ENCODE measurements at regions not wholly inside any gene's neighbourhood (a gene's known extent, or its start where the extent isn't known, plus 50 kb on each side); places are given as distances from the start of the nearest gene placed in this dataset.
"Not testable (repeated sequence)": the region's sequence is repeated elsewhere in the genome, so short reads cannot be mapped to it uniquely, and the experiment has no call there.

- Histone ChIP-seq H3K9me3 (ENCODE audit: control insufficient read depth in 2 of 2, insufficient read depth in 1 of 2, low read depth in 1 of 2, low read length in 1 of 2) (peaks cover 0 to 6% of the 10 kb centered on the region in 2 donors), H3K27me3 (ENCODE audit: control insufficient read depth in 3 of 3, insufficient read depth in 3 of 3, low read length in 3 of 3) (no peaks in the 10 kb centered on the region), H3K4me3 (ENCODE audit: low read depth in 1 of 3, low read length in 3 of 3) (no peak overlapping the region), H3K4me1 (ENCODE audit: control insufficient read depth in 3 of 3, insufficient read depth in 2 of 3, low read depth in 1 of 3, low read length in 2 of 3) (no peaks in the 10 kb centered on the region), H3K36me3 (ENCODE audit: control insufficient read depth in 3 of 3, insufficient read depth in 2 of 3, low read depth in 1 of 3, low read length in 3 of 3) (no peaks in the 10 kb centered on the region), H3K27ac (ENCODE audit: low read depth in 1 of 3, low read length in 2 of 3) (no peak overlapping the region)
- no peak for DNase-seq
- FAIRE-seq, result no peak
- WGBS, 3 donors, result 71 to 85% (median 75%) methylated on average over 4 of the region's 4 CpGs
Observed at GRCh38 chr7:67346126-67346525, 349.5 kb downstream of the TYW1 start.

- Histone ChIP-seq H3K4me1 (ENCODE audit: control insufficient read depth in 3 of 3, insufficient read depth in 2 of 3, low read depth in 1 of 3, low read length in 2 of 3) (no peaks in the 10 kb centered on the region), H3K9me3 (ENCODE audit: control insufficient read depth in 2 of 2, insufficient read depth in 1 of 2, low read depth in 1 of 2, low read length in 1 of 2) (peaks cover 0 to 6% of the 10 kb centered on the region in 2 donors), H3K27me3 (ENCODE audit: control insufficient read depth in 3 of 3, insufficient read depth in 3 of 3, low read length in 3 of 3) (no peaks in the 10 kb centered on the region), H3K36me3 (ENCODE audit: control insufficient read depth in 3 of 3, insufficient read depth in 2 of 3, low read depth in 1 of 3, low read length in 3 of 3) (no peaks in the 10 kb centered on the region), H3K27ac (ENCODE audit: low read depth in 1 of 3, low read length in 2 of 3) (no peak overlapping the region), H3K4me3 (ENCODE audit: low read depth in 1 of 3, low read length in 3 of 3) (no peak overlapping the region)
- FAIRE-seq (no peak), DNase-seq (no peak)
- WGBS, 3 donors, result 73 to 95% (median 88%) methylated on average over 4 of the region's 4 CpGs
Observed at GRCh38 chr7:67346876-67347275, 350.2 kb downstream of the TYW1 start.

DNA sequence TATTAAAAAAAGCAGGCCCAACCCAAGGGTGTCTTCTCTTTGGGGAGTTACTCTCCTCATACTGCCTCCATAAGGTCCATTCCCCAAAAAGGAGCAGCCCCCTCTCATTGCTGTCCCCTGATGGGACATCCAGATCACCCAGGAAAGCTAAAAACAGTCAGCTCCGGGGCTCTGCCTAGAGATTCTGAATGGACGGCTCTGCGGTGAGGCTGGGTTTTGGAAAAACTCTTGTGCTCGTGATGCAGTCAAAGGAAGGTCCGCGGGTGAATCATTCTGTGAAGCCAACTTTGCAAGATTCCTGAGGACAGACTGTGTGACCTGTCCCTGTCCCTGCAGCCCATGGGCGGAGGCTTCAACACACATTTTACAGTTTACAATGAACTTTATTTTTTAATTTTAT, 351.5 kb downstream of the TYW1 start:
- peaks cover 0 to 6% of the 10 kb centered on the region in 2 donors for H3K9me3 ChIP-seq (ENCODE audit: control insufficient read depth in 2 of 2, insufficient read depth in 1 of 2, low read depth in 1 of 2, low read length in 1 of 2)
- no peak for FAIRE-seq
- H3K27ac ChIP-seq (ENCODE audit: low read depth in 1 of 3, low read length in 2 of 3), result no peak overlapping the region
- no peak overlapping the region for H3K4me3 ChIP-seq (ENCODE audit: low read depth in 1 of 3, low read length in 3 of 3)
- 91 to 96% (median 93%) methylated on average over 7 of the region's 7 CpGs for WGBS, 3 donors
- no peaks in the 10 kb centered on the region for H3K36me3 ChIP-seq (ENCODE audit: control insufficient read depth in 3 of 3, insufficient read depth in 2 of 3, low read depth in 1 of 3, low read length in 3 of 3)
- no peak for DNase-seq
- H3K27me3 ChIP-seq (ENCODE audit: control insufficient read depth in 3 of 3, insufficient read depth in 3 of 3, low read length in 3 of 3), result no peaks in the 10 kb centered on the region
- H3K4me1 ChIP-seq (ENCODE audit: control insufficient read depth in 3 of 3, insufficient read depth in 2 of 3, low read depth in 1 of 3, low read length in 2 of 3), result no peaks in the 10 kb centered on the region

DNA sequence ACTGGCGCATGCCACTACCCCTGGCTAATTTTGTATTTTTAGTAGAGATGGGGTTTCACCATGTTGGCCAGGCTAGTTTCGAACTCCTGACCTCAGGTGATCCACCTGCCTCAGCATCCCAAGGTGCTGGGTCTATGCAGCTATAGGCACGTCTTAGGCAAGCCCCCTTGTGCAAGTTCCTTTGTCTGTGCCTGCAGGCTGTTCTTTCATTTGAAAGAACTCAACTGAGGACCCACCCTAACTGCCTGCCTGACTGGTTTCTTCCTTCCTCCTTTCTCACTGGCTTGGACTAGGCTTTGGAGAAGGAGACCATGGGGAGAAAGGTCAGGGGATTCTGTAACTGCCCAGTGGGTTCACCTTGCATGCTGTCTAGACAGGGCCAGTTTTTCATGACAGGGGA, 361.0 kb downstream of the TYW1 start:
- WGBS, 3 donors, result 85 to 95% (median 95%) methylated on average over 3 of the region's 3 CpGs
- H3K27me3 ChIP-seq (ENCODE audit: control insufficient read depth in 3 of 3, insufficient read depth in 3 of 3, low read length in 3 of 3); H3K27ac ChIP-seq (ENCODE audit: low read depth in 1 of 3, low read length in 2 of 3); H3K4me1 ChIP-seq (ENCODE audit: control insufficient read depth in 3 of 3, insufficient read depth in 2 of 3, low read depth in 1 of 3, low read length in 2 of 3); DNase-seq; FAIRE-seq; H3K4me3 ChIP-seq (ENCODE audit: low read depth in 1 of 3, low read length in 3 of 3); H3K36me3 ChIP-seq (ENCODE audit: control insufficient read depth in 3 of 3, insufficient read depth in 2 of 3, low read depth in 1 of 3, low read length in 3 of 3): not testable (repeated sequence)
- H3K9me3 ChIP-seq (ENCODE audit: control insufficient read depth in 2 of 2, insufficient read depth in 1 of 2, low read depth in 1 of 2, low read length in 1 of 2), result peaks cover 0 to 16% of the 10 kb centered on the region in 2 donors

- not testable (repeated sequence) for H3K27me3 ChIP-seq (ENCODE audit: control insufficient read depth in 3 of 3, insufficient read depth in 3 of 3, low read length in 3 of 3); H3K4me3 ChIP-seq (ENCODE audit: low read depth in 1 of 3, low read length in 3 of 3); H3K36me3 ChIP-seq (ENCODE audit: control insufficient read depth in 3 of 3, insufficient read depth in 2 of 3, low read depth in 1 of 3, low read length in 3 of 3); H3K4me1 ChIP-seq (ENCODE audit: control insufficient read depth in 3 of 3, insufficient read depth in 2 of 3, low read depth in 1 of 3, low read length in 2 of 3); FAIRE-seq; DNase-seq; H3K27ac ChIP-seq (ENCODE audit: low read depth in 1 of 3, low read length in 2 of 3)
- peaks cover 0 to 16% of the 10 kb centered on the region in 2 donors for H3K9me3 ChIP-seq (ENCODE audit: control insufficient read depth in 2 of 2, insufficient read depth in 1 of 2, low read depth in 1 of 2, low read length in 1 of 2)
- WGBS, 3 donors, result 79 to 87% (median 86%) methylated on average over 8 of the region's 8 CpGs
Observed at GRCh38 chr7:67358316-67358715, 361.7 kb downstream of the TYW1 start.

- not testable (repeated sequence) for H3K27ac ChIP-seq (ENCODE audit: low read depth in 1 of 3, low read length in 2 of 3); DNase-seq; H3K36me3 ChIP-seq (ENCODE audit: control insufficient read depth in 3 of 3, insufficient read depth in 2 of 3, low read depth in 1 of 3, low read length in 3 of 3); H3K4me1 ChIP-seq (ENCODE audit: control insufficient read depth in 3 of 3, insufficient read depth in 2 of 3, low read depth in 1 of 3, low read length in 2 of 3); H3K4me3 ChIP-seq (ENCODE audit: low read depth in 1 of 3, low read length in 3 of 3); H3K27me3 ChIP-seq (ENCODE audit: control insufficient read depth in 3 of 3, insufficient read depth in 3 of 3, low read length in 3 of 3); FAIRE-seq
- 72 to 93% (median 86%) methylated on average over 3 of the region's 3 CpGs for WGBS, 3 donors
- H3K9me3 ChIP-seq (ENCODE audit: control insufficient read depth in 2 of 2, insufficient read depth in 1 of 2, low read depth in 1 of 2, low read length in 1 of 2), result peaks cover 0 to 16% of the 10 kb centered on the region in 2 donors
Observed at GRCh38 chr7:67358738-67359137, 362.1 kb downstream of the TYW1 start.

DNA sequence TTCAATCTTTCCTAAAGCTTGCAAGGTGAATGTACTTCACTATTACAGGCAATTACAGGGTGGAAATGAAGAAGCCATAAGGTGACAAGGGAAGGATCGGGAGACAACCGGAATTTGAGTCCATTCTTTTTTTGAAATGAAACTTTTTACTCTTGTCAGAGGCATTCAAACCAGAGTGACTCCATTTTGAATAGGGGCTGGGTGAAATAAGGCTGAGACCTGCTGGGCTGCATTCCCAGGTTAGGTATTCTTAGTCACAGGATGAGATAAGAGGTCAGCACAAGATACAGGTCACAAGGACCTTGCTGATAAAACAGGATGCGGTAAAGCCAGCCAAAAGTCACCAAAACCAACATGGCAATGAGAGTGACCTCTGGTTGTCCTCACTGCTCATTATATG, 363.3 kb downstream of the TYW1 start:
- DNase-seq (no peak), FAIRE-seq (no peak)
- no peaks in the 10 kb centered on the region for H3K36me3 ChIP-seq (ENCODE audit: control insufficient read depth in 3 of 3, insufficient read depth in 2 of 3, low read depth in 1 of 3, low read length in 3 of 3)
- H3K4me1 ChIP-seq (ENCODE audit: control insufficient read depth in 3 of 3, insufficient read depth in 2 of 3, low read depth in 1 of 3, low read length in 2 of 3), result no peaks in the 10 kb centered on the region
- H3K27me3 ChIP-seq (ENCODE audit: control insufficient read depth in 3 of 3, insufficient read depth in 3 of 3, low read length in 3 of 3), result no peaks in the 10 kb centered on the region
- no peak overlapping the region for H3K4me3 ChIP-seq (ENCODE audit: low read depth in 1 of 3, low read length in 3 of 3)
- WGBS, 3 donors, result 44 to 82% (median 61%) methylated on average over 3 of the region's 3 CpGs
- H3K9me3 ChIP-seq (ENCODE audit: control insufficient read depth in 2 of 2, insufficient read depth in 1 of 2, low read depth in 1 of 2, low read length in 1 of 2), result peaks cover 0 to 16% of the 10 kb centered on the region in 2 donors
- H3K27ac ChIP-seq (ENCODE audit: low read depth in 1 of 3, low read length in 2 of 3), result no peak overlapping the region

GRCh38 chr7:67361150-67361549, 364.5 kb downstream of the TYW1 start:
- 82 to 85% (median 84%) methylated on average over 4 of the region's 4 CpGs for WGBS, 3 donors
- no peak for FAIRE-seq

DNA sequence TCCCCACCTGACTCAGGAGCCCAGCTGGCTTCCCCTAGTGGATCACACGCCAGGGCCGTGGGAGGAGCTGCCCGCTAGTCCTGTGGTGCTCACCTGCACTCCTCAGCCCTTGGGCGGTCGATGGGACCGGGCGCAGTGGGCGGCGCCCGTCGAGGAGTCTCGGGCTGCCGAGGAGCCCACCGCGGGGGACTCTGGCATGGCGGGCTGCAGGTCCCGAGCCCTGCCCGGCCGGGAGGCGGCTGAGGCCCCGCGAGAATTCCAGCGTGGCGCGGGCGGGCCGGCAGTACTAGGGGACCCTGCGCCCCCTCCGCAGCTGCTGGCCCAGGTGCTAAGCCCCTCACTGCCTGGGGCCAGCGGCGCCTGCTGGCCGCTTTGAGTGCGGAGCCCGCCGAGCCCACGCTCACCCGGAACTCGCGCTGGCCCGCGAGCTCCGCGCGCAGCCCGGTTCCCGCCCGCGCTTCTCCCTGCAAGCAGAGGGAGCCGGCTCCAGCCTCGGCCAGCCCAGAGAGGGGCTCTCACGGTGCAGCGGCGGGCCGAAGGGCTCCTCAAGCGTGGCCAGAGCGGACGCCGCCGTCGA, 367.9 kb downstream of the TYW1 start:
- 70 to 76% (median 73%) methylated on average over 40 to 60 of the region's 60 CpGs for WGBS, 3 donors
- H3K4me1 ChIP-seq (ENCODE audit: control insufficient read depth in 3 of 3, insufficient read depth in 2 of 3, low read depth in 1 of 3, low read length in 2 of 3), result no peaks in the 10 kb centered on the region
- no peaks in the 10 kb centered on the region for H3K27me3 ChIP-seq (ENCODE audit: control insufficient read depth in 3 of 3, insufficient read depth in 3 of 3, low read length in 3 of 3)
- no peaks in the 10 kb centered on the region for H3K36me3 ChIP-seq (ENCODE audit: control insufficient read depth in 3 of 3, insufficient read depth in 2 of 3, low read depth in 1 of 3, low read length in 3 of 3)
- H3K9me3 ChIP-seq (ENCODE audit: control insufficient read depth in 2 of 2, insufficient read depth in 1 of 2, low read depth in 1 of 2, low read length in 1 of 2), result peaks cover 0 to 8% of the 10 kb centered on the region in 2 donors
- FAIRE-seq (no peak), DNase-seq (no peak)
- no peak overlapping the region for H3K4me3 ChIP-seq (ENCODE audit: low read depth in 1 of 3, low read length in 3 of 3)
- H3K27ac ChIP-seq (ENCODE audit: low read depth in 1 of 3, low read length in 2 of 3), result no peak overlapping the region

More at GRCh38 chr7:67361150-67361549, 364.5 kb downstream of the TYW1 start:
- H3K36me3 ChIP-seq (ENCODE audit: control insufficient read depth in 3 of 3, insufficient read depth in 2 of 3, low read depth in 1 of 3, low read length in 3 of 3), result no peaks in the 10 kb centered on the region
- no peak overlapping the region for H3K4me3 ChIP-seq (ENCODE audit: low read depth in 1 of 3, low read length in 3 of 3)
- no peak overlapping the region for H3K27ac ChIP-seq (ENCODE audit: low read depth in 1 of 3, low read length in 2 of 3)
- H3K9me3 ChIP-seq (ENCODE audit: control insufficient read depth in 2 of 2, insufficient read depth in 1 of 2, low read depth in 1 of 2, low read length in 1 of 2), result peaks cover 0 to 14% of the 10 kb centered on the region in 2 donors
- DNase-seq, result no peak
- H3K4me1 ChIP-seq (ENCODE audit: control insufficient read depth in 3 of 3, insufficient read depth in 2 of 3, low read depth in 1 of 3, low read length in 2 of 3), result no peaks in the 10 kb centered on the region
- H3K27me3 ChIP-seq (ENCODE audit: control insufficient read depth in 3 of 3, insufficient read depth in 3 of 3, low read length in 3 of 3), result no peaks in the 10 kb centered on the region

All from small intestine (tissue), 7 donors.